Activated naive CD8-positive, alpha-beta T cell treated with anti-CD3 and anti-CD28 coated beads, Interleukin-2, amount 10 ng/mL, durations not matched to agents 7 days and 5 days (primary cell): ENCODE measurements at regions not wholly inside any gene's neighbourhood (a gene's known extent, or its start where the extent isn't known, plus 50 kb on each side); places are given as distances from the start of the nearest gene placed in this dataset.

Experiments
- ATAC-seq: fragments of 150-1000 bp; cut with Tn5 transposase; one replicate; pipeline ENCODE4 v1.10.0; 2021; ENCODE audit warnings: low read depth, moderate library complexity
- POLR2A ChIA-PET: fragments of 350-600 bp; sonication (Branson Sonifier 250); formaldehyde crosslinking; loops from one replicate; lab custom pipeline; 2021; ENCODE audit warnings: antibody characterized with exemption; lab: Charles Lee
- DNase-seq: peaks from one replicate; pipeline ENCODE4 v3.0.0; 2021
- H3K27ac Mint-ChIP-seq: one replicate; pipeline ENCODE4 v1.8.0; 2022; ENCODE audit warnings: mild to moderate bottlenecking, mixed read lengths
- H3K27me3 Mint-ChIP-seq: one replicate; pipeline ENCODE4 v1.8.0; 2022; ENCODE audit warnings: mild to moderate bottlenecking, moderate library complexity, mixed read lengths
- H3K36me3 Mint-ChIP-seq: one replicate; pipeline ENCODE4 v1.8.0; 2021; ENCODE audit warnings: mild to moderate bottlenecking, mixed read lengths
- H3K4me1 Mint-ChIP-seq: one replicate; pipeline ENCODE4 v1.8.0; 2021; ENCODE audit warnings: mixed read lengths
- H3K4me3 Mint-ChIP-seq: one replicate; pipeline ENCODE4 v1.8.0; 2022; ENCODE audit warnings: mild to moderate bottlenecking, moderate library complexity, mixed read lengths
- H3K9me3 Mint-ChIP-seq: one replicate; pipeline ENCODE4 v1.8.0; 2021; ENCODE audit warnings: mixed read lengths

- Mint-ChIP-seq H3K27me3 (no peaks in the 10 kb centered on the region), H3K9me3 (no peaks in the 10 kb centered on the region), H3K4me3 (no peak overlapping the region), H3K27ac (no peak overlapping the region), H3K36me3 (no peaks in the 10 kb centered on the region), H3K4me1 (no peaks in the 10 kb centered on the region)
- POLR2A ChIA-PET: no interaction called here
- ATAC-seq: no peak
- no peak for DNase-seq
Observed at GRCh38 chr1:218108034-218108433, 177.1 kb upstream of the RRP15 start.

GRCh38 chr1:218112862-218113261, 172.2 kb upstream of the RRP15 start:
- ATAC-seq (no peak), DNase-seq (no peak)
- H3K36me3 Mint-ChIP-seq: no peaks in the 10 kb centered on the region
- POLR2A ChIA-PET: no interaction called here
- no peak overlapping the region for H3K4me3 Mint-ChIP-seq
- H3K27me3 Mint-ChIP-seq: no peaks in the 10 kb centered on the region
- H3K9me3 Mint-ChIP-seq: no peaks in the 10 kb centered on the region
- H3K27ac Mint-ChIP-seq: no peak overlapping the region
- H3K4me1 Mint-ChIP-seq: no peaks in the 10 kb centered on the region

GRCh38 chr1:218123968-218124367, 161.1 kb upstream of the RRP15 start:
- H3K9me3 Mint-ChIP-seq: no peaks in the 10 kb centered on the region
- H3K4me3 Mint-ChIP-seq: no peak overlapping the region
- ATAC-seq: no peak
- no peaks in the 10 kb centered on the region for H3K27me3 Mint-ChIP-seq
- no peak overlapping the region for H3K27ac Mint-ChIP-seq
- no peaks in the 10 kb centered on the region for H3K4me1 Mint-ChIP-seq
- DNase-seq: no peak
- H3K36me3 Mint-ChIP-seq: no peaks in the 10 kb centered on the region
- POLR2A ChIA-PET: no interaction called here

- no peaks in the 10 kb centered on the region for H3K27me3 Mint-ChIP-seq
- no peaks in the 10 kb centered on the region for H3K4me1 Mint-ChIP-seq
- ATAC-seq (no peak), DNase-seq (no peak)
- H3K36me3 Mint-ChIP-seq: no peaks in the 10 kb centered on the region
- POLR2A ChIA-PET: no interaction called here
- H3K27ac Mint-ChIP-seq: no peak overlapping the region
- no peaks in the 10 kb centered on the region for H3K9me3 Mint-ChIP-seq
- H3K4me3 Mint-ChIP-seq: no peak overlapping the region
Observed at GRCh38 chr1:218135371-218135770, 149.7 kb upstream of the RRP15 start.

- ATAC-seq: no peak
- no peak overlapping the region for H3K4me3 Mint-ChIP-seq
- no peaks in the 10 kb centered on the region for H3K4me1 Mint-ChIP-seq
- H3K27me3 Mint-ChIP-seq: no peaks in the 10 kb centered on the region
- no peak for DNase-seq
- H3K27ac Mint-ChIP-seq: no peak overlapping the region
- H3K36me3 Mint-ChIP-seq: no peaks in the 10 kb centered on the region
- POLR2A ChIA-PET: no interaction called here
- H3K9me3 Mint-ChIP-seq: no peaks in the 10 kb centered on the region
Observed at GRCh38 chr1:218139761-218140160, 145.3 kb upstream of the RRP15 start.

GRCh38 chr1:218156595-218156994, 128.5 kb upstream of the RRP15 start:
- Mint-ChIP-seq H3K27me3 (peaks cover 23% of the 10 kb centered on the region), H3K4me3 (no peak overlapping the region), H3K36me3 (no peaks in the 10 kb centered on the region), H3K9me3 (no peaks in the 10 kb centered on the region), H3K27ac (no peak overlapping the region), H3K4me1 (no peaks in the 10 kb centered on the region)
- DNase-seq: no peak
- ATAC-seq: no peak
- POLR2A ChIA-PET: no interaction called here

GRCh38 chr1:218163371-218163770, 121.7 kb upstream of the RRP15 start:
- H3K4me3 Mint-ChIP-seq: no peak overlapping the region
- POLR2A ChIA-PET: no interaction called here

GRCh38 chr1:218164111-218164929, 120.8 kb upstream of the RRP15 start:
- POLR2A ChIA-PET: no interaction called here
- Mint-ChIP-seq H3K27me3 (peaks cover 47% of the 10 kb centered on the region), H3K27ac (no peak overlapping the region), H3K4me3 (peak overlapping the region; percentile 79), H3K4me1 (peaks cover 11% of the 10 kb centered on the region), H3K9me3 (no peaks in the 10 kb centered on the region), H3K36me3 (no peaks in the 10 kb centered on the region)
- ATAC-seq: peak; percentile 50
- DNase-seq: peak; percentile 42

More at GRCh38 chr1:218163371-218163770, 121.7 kb upstream of the RRP15 start:
- DNase-seq (no peak), ATAC-seq (no peak)
- H3K9me3 Mint-ChIP-seq: no peaks in the 10 kb centered on the region
- H3K36me3 Mint-ChIP-seq: no peaks in the 10 kb centered on the region
- peaks cover 11% of the 10 kb centered on the region for H3K4me1 Mint-ChIP-seq
- H3K27ac Mint-ChIP-seq: no peak overlapping the region
- peaks cover 46% of the 10 kb centered on the region for H3K27me3 Mint-ChIP-seq

GRCh38 chr1:218164930-218165700, 120.0 kb upstream of the RRP15 start:
- peak overlapping the region; percentile 61 for H3K4me3 Mint-ChIP-seq
- DNase-seq (peak; percentile 40), ATAC-seq (peak; percentile 48)
- no peaks in the 10 kb centered on the region for H3K36me3 Mint-ChIP-seq
- H3K9me3 Mint-ChIP-seq: no peaks in the 10 kb centered on the region
- POLR2A ChIA-PET: no interaction called here
- H3K27ac Mint-ChIP-seq: no peak overlapping the region
- peaks cover 11% of the 10 kb centered on the region for H3K4me1 Mint-ChIP-seq
- H3K27me3 Mint-ChIP-seq: peaks cover 47% of the 10 kb centered on the region

- no peak for ATAC-seq
- Mint-ChIP-seq H3K27ac (no peak overlapping the region), H3K9me3 (no peaks in the 10 kb centered on the region), H3K4me1 (peaks cover 11% of the 10 kb centered on the region), H3K27me3 (peaks cover 46% of the 10 kb centered on the region), H3K36me3 (no peaks in the 10 kb centered on the region), H3K4me3 (peak overlapping the region; percentile 61)
- POLR2A ChIA-PET: no interaction called here
- no peak for DNase-seq
Observed at GRCh38 chr1:218165701-218166114, 119.4 kb upstream of the RRP15 start.

GRCh38 chr1:218166268-218166945, 118.7 kb upstream of the RRP15 start:
- H3K4me3 Mint-ChIP-seq: peak overlapping the region; percentile 19
- peaks cover 47% of the 10 kb centered on the region for H3K27me3 Mint-ChIP-seq
- H3K27ac Mint-ChIP-seq: no peak overlapping the region
- POLR2A ChIA-PET: no interaction called here
- ATAC-seq (no peak), DNase-seq (no peak)
- H3K9me3 Mint-ChIP-seq: no peaks in the 10 kb centered on the region
- no peaks in the 10 kb centered on the region for H3K36me3 Mint-ChIP-seq
- peaks cover 13% of the 10 kb centered on the region for H3K4me1 Mint-ChIP-seq

- no peak overlapping the region for H3K4me3 Mint-ChIP-seq
- POLR2A ChIA-PET: no interaction called here
- no peak overlapping the region for H3K27ac Mint-ChIP-seq
Observed at GRCh38 chr1:218171302-218171893, 113.7 kb upstream of the RRP15 start.

GRCh38 chr1:218182455-218182854, 102.6 kb upstream of the RRP15 start:
- H3K4me3 Mint-ChIP-seq: no peak overlapping the region
- DNase-seq: no peak
- no peak for ATAC-seq
- no peaks in the 10 kb centered on the region for H3K36me3 Mint-ChIP-seq
- H3K9me3 Mint-ChIP-seq: no peaks in the 10 kb centered on the region
- no peaks in the 10 kb centered on the region for H3K4me1 Mint-ChIP-seq
- H3K27ac Mint-ChIP-seq: no peak overlapping the region
- H3K27me3 Mint-ChIP-seq: no peaks in the 10 kb centered on the region
- POLR2A ChIA-PET: no interaction called here

More at GRCh38 chr1:218171302-218171893, 113.7 kb upstream of the RRP15 start:
- peaks cover 2% of the 10 kb centered on the region for H3K4me1 Mint-ChIP-seq
- no peaks in the 10 kb centered on the region for H3K9me3 Mint-ChIP-seq
- H3K36me3 Mint-ChIP-seq: no peaks in the 10 kb centered on the region
- ATAC-seq: no peak
- no peak for DNase-seq
- H3K27me3 Mint-ChIP-seq: peaks cover 17% of the 10 kb centered on the region
